Progenitor cell of endocrine pancreas (in vitro differentiated cells): ENCODE measurements at regions not wholly inside any gene's neighbourhood (a gene's known extent, or its start where the extent isn't known, plus 50 kb on each side); places are given as distances from the start of the nearest gene placed in this dataset.
"Not testable (repeated sequence)": the region's sequence is repeated elsewhere in the genome, so short reads cannot be mapped to it uniquely, and the experiment has no call there.

ENCODE experiments used
- DNase-seq: peaks from one replicate; pipeline ENCODE4 v3.0.0; 2021; ENCODE audit warnings: low spot score; ENCODE audit not compliant: unreplicated experiment
- H3K27ac Mint-ChIP-seq: 2 replicates; pipeline ENCODE4 v1.8.0; 2021; ENCODE audit warnings: mild to moderate bottlenecking, moderate library complexity, mixed read lengths
- H3K27me3 Mint-ChIP-seq: 2 replicates; pipeline ENCODE4 v1.8.0; 2021; ENCODE audit warnings: mixed read lengths
- H3K36me3 Mint-ChIP-seq: 2 replicates; pipeline ENCODE4 v1.8.0; 2022; ENCODE audit warnings: mixed read lengths; ENCODE audit not compliant: insufficient read depth
- H3K4me1 Mint-ChIP-seq: 2 replicates; pipeline ENCODE4 v1.8.0; 2021; ENCODE audit warnings: low read depth, mixed read lengths
- H3K4me3 Mint-ChIP-seq: 2 replicates; pipeline ENCODE4 v1.8.0; 2021; ENCODE audit warnings: low read depth, mild to moderate bottlenecking, moderate library complexity, mixed read lengths
- H3K9me3 Mint-ChIP-seq: 2 replicates; pipeline ENCODE4 v1.8.0; 2021; ENCODE audit warnings: low read depth, mixed read lengths
- CTCF ChIP-seq: fragments of 200-600 bp; sonication (generic); IDR thresholded peaks from one replicate; pipeline ENCODE4 v1.5.0; 2021; ENCODE audit warnings: antibody characterized with exemption, mild to moderate bottlenecking; ENCODE audit not compliant: unreplicated experiment

GRCh38 chr6:99668036-99668705 lies 61.5 kb downstream of the PRDM13 start:
- no peaks in the 10 kb centered on the region for H3K4me1 Mint-ChIP-seq
- H3K36me3 Mint-ChIP-seq, result no peaks in the 10 kb centered on the region
- H3K27ac Mint-ChIP-seq, result no peak overlapping the region
- peaks cover 4% of the 10 kb centered on the region for H3K9me3 Mint-ChIP-seq
- H3K27me3 Mint-ChIP-seq, result peaks cover 6% of the 10 kb centered on the region
- DNase-seq, result no peak
- no peak for TF ChIP-seq CTCF
- H3K4me3 Mint-ChIP-seq, result no peak overlapping the region

- Mint-ChIP-seq H3K9me3 (peaks cover 3% of the 10 kb centered on the region), H3K27ac (no peak overlapping the region), H3K4me3 (no peak overlapping the region), H3K36me3 (no peaks in the 10 kb centered on the region), H3K4me1 (peaks cover 1% of the 10 kb centered on the region), H3K27me3 (peaks cover 21% of the 10 kb centered on the region)
- no peak for TF ChIP-seq CTCF
- DNase-seq, result no peak
These were observed 83.5 kb downstream of the PRDM13 start for GRCh38 chr6:99689916-99690685.

GRCh38 chr6:99702287-99702686 lies 95.7 kb downstream of the PRDM13 start:
- DNase-seq, H3K27ac Mint-ChIP-seq, H3K9me3 Mint-ChIP-seq, H3K27me3 Mint-ChIP-seq, H3K4me1 Mint-ChIP-seq, H3K36me3 Mint-ChIP-seq, H3K4me3 Mint-ChIP-seq: not testable (repeated sequence)

DNA sequence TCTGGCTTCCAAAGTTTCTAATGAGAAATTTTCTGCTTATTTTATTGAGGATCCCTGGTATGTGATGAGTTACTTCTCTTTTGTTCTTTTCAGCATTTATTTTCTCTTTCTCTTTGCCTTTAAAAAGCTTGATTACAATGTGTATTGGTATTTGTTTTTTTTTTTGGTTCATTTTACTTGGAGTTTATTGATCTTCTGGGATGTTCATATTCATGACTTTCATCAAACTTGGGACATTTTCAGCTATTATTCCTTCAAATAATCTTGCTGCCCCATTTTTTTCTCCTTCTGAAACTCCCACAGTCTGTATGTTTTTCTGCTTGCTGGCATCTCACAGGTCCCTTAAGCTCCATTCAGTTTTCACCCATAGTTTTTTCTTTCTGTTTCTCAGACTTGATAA lies 102.4 kb downstream of the PRDM13 start:
- DNase-seq, result no peak
- TF ChIP-seq CTCF, result no peak
- Mint-ChIP-seq H3K4me3 (no peak overlapping the region), H3K36me3 (no peaks in the 10 kb centered on the region), H3K27me3 (no peaks in the 10 kb centered on the region), H3K9me3 (peaks cover 5% of the 10 kb centered on the region), H3K27ac (no peak overlapping the region), H3K4me1 (no peaks in the 10 kb centered on the region)

DNA sequence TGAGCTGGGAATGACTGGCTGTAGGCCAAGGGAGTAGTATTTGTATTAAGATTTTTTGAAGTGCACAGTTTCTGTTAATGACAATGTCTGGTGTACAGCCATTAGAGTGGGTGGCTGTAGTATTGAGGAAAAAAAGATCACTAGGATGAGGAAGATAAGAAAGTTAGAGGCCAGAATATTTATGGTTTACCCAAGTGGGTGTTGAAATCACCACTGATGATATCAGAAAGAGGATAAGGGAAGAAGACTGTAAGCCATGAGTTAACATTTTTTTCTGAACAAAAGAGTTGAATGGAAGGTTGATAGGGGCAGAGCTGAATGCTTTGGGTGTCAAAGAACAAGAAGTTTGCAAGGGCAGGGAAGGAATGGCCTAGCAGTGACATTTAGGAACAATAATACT lies 104.7 kb downstream of the PRDM13 start:
- Mint-ChIP-seq H3K27ac (no peak overlapping the region), H3K27me3 (no peaks in the 10 kb centered on the region), H3K4me3 (no peak overlapping the region), H3K4me1 (no peaks in the 10 kb centered on the region), H3K36me3 (no peaks in the 10 kb centered on the region), H3K9me3 (peaks cover 5% of the 10 kb centered on the region)
- no peak for TF ChIP-seq CTCF
- no peak for DNase-seq

- no peak for TF ChIP-seq CTCF
- DNase-seq, result no peak
- Mint-ChIP-seq H3K9me3 (peaks cover 9% of the 10 kb centered on the region), H3K4me3 (no peak overlapping the region), H3K27ac (no peak overlapping the region), H3K4me1 (no peaks in the 10 kb centered on the region), H3K27me3 (no peaks in the 10 kb centered on the region), H3K36me3 (no peaks in the 10 kb centered on the region)
These were observed 105.3 kb downstream of the PRDM13 start for GRCh38 chr6:99711925-99712324.
